HepG2 (cell line): ENCODE measurements at regions not wholly inside any gene's neighbourhood (a gene's known extent, or its start where the extent isn't known, plus 50 kb on each side); places are given as distances from the start of the nearest gene placed in this dataset.

Source experiments
- ATAC-seq: fragments of 200-7000 bp; cut with Tn5 transposase; 3 replicates; pipeline ENCODE4 v1.9.1; 2020; ENCODE audit warnings: mild to moderate bottlenecking, moderate library complexity
- BruUV-seq: library from RNA; stranded (reverse); fragments of 400-500 nt; replicated peaks from 2 replicates; lab custom pipeline; 2021; lab: Mats Ljungman, UMichigan
- CTCF ChIA-PET: fragments of 300-600 bp; formaldehyde crosslinking; extraction: SDS; loops from one replicate; lab custom pipeline; 2021; ENCODE audit warnings: low total read pairs, inconsistent platforms, low intra/inter-chr PET ratio; lab: Yijun Ruan, JAX
- POLR2A ChIA-PET: fragments of 350-600 bp; sonication (Branson Sonifier 250); formaldehyde crosslinking; loops from one replicate; lab custom pipeline; 2020; ENCODE audit warnings: antibody characterized with exemption, inconsistent platforms; lab: Yijun Ruan, JAX
- DNase-seq: peaks from one replicate; pipeline ENCODE4 v3.0.0-alpha.2; 2015; ENCODE audit warnings: low spot score
- FAIRE-seq: peaks from 3 replicates; lab custom pipeline; 2011; peaks lifted over from hg19 to GRCh38; lab: Jason Lieb, UNC
- H2AFZ ChIP-seq: one replicate; pipeline ENCODE4 v1.6.1; 2011; ENCODE audit warnings: low read length, inconsistent platforms
- H3K27ac ChIP-seq: fragments of 300-600 bp; 3 replicates; pipeline ENCODE4 v1.8.0; 2011; ENCODE audit warnings: mixed run types, mild to moderate bottlenecking, mixed read lengths, low read length, inconsistent platforms; ENCODE audit not compliant: insufficient read depth; ENCODE audit errors: extremely low read length
- H3K27me3 ChIP-seq, 2 experiments: fragments of 200-600 bp in 1 of 2; 2 replicates in 1 of 2; 3 replicates in 1 of 2; pipeline versions ENCODE4 v1.6.0 to v1.8.0; 2011; ENCODE audit warnings: low read length in 2 of 2, mild to moderate bottlenecking in 2 of 2, moderate library complexity in 2 of 2, inconsistent platforms in 1 of 2; ENCODE audit not compliant: insufficient read depth in 2 of 2, control insufficient read depth in 1 of 2
- H3K36me3 ChIP-seq, 2 experiments: fragments of 200-600 bp in 1 of 2; replicated peaks in 1 of 2; 2 replicates in 1 of 2; 3 replicates in 1 of 2; pipeline versions ENCODE4 v1.5.1 to v1.8.0; 2011; ENCODE audit warnings: low read length in 2 of 2, inconsistent platforms in 1 of 2; ENCODE audit not compliant: insufficient read depth in 2 of 2, control insufficient read depth in 1 of 2
- H3K4me1 ChIP-seq: 2 replicates; pipeline ENCODE4 v1.5.1; 2012; ENCODE audit warnings: low read length, inconsistent platforms; ENCODE audit not compliant: insufficient read depth
- H3K4me2 ChIP-seq: 2 replicates; pipeline ENCODE4 v1.6.0; 2011; ENCODE audit warnings: low read depth, low read length, inconsistent platforms
- H3K4me3 ChIP-seq, 3 experiments: fragments of 200-600 bp in 1 of 3; sonication (generic), shearing (Covaris generic) in 1 of 3; replicated peaks in 1 of 3; 2 replicates each; pipeline ENCODE4 v1.5.1; 2011 to 2016; ENCODE audit warnings: low read length in 3 of 3, inconsistent platforms in 2 of 3, low read depth in 2 of 3, mild to moderate bottlenecking in 2 of 3, control low read depth in 1 of 3, mixed read lengths in 1 of 3; ENCODE audit not compliant: insufficient read depth in 1 of 3
- H3K79me2 ChIP-seq: one replicate; pipeline ENCODE4 v1.6.1; 2011; ENCODE audit warnings: low read length, inconsistent platforms; ENCODE audit not compliant: insufficient read depth
- H3K9ac ChIP-seq: 2 replicates; pipeline ENCODE4 v1.6.0; 2011; ENCODE audit warnings: mild to moderate bottlenecking, low read depth, low read length, inconsistent platforms; ENCODE audit not compliant: insufficient read depth
- H3K9me3 ChIP-seq: 2 replicates; pipeline ENCODE4 v1.5.1; 2012; ENCODE audit warnings: mild to moderate bottlenecking, low read length
- H4K20me1 ChIP-seq: 2 replicates; pipeline ENCODE4 v1.6.0; 2011; ENCODE audit warnings: inconsistent platforms, mild to moderate bottlenecking, low read length, moderate library complexity; ENCODE audit not compliant: insufficient read depth
- HOXA9 ChIP-seq: sonication (generic); formaldehyde crosslinking; IDR thresholded peaks from 2 replicates; pipeline ENCODE4 v1.8.1; 2022; ENCODE audit warnings: missing genetic modification reagents, mild to moderate bottlenecking, moderate library complexity, borderline replicate concordance
- MEIS2 ChIP-seq: sonication (generic); formaldehyde crosslinking; IDR thresholded peaks from 2 replicates; pipeline ENCODE4 v1.9.0; 2021; ENCODE audit warnings: mild to moderate bottlenecking, missing genetic modification reagents
- PATZ1 ChIP-seq: sonication (generic); formaldehyde crosslinking; IDR thresholded peaks from 2 replicates; pipeline ENCODE4 v1.4.0; 2020; ENCODE audit warnings: missing genetic modification reagents
- ZNF605 ChIP-seq: sonication (generic); formaldehyde crosslinking; IDR thresholded peaks from 2 replicates; pipeline ENCODE4 v1.8.0; 2022; ENCODE audit warnings: mild to moderate bottlenecking, missing genetic modification reagents
- ZNF629 ChIP-seq: sonication (generic); formaldehyde crosslinking; conservative IDR thresholded peaks from 2 replicates; pipeline ENCODE4 v1.5.0; 2020; ENCODE audit warnings: missing genetic modification reagents
- WGBS: methylation state at CpG from one replicate; pipeline ENCODE4 v1.1.6; 2017; ENCODE audit warnings: low lambda C conversion rate; 5-methylcytosine and 5-hydroxymethylcytosine counted together
- in situ Hi-C: cut with HindIII; loops from 2 replicates; pipeline ENCODE4 v1.10.0; 2017; ENCODE audit warnings: low pct_unique_long_range_greater_than_20kb; ENCODE audit not compliant: extremely low pct_ligation_motif_present
- intact Hi-C: fragments of 100-400 bp; cut with micrococcal nuclease; formaldehyde crosslinking; loops from one replicate; pipeline ENCODE4 v1.10.0; 2022; ENCODE audit not compliant: unreplicated experiment
- TF ChIP-seq, protein P1 (sequence below): sonication (generic); formaldehyde crosslinking; IDR thresholded peaks from 2 replicates; pipeline ENCODE4 v1.5.1; 2020; ENCODE audit warnings: mild to moderate bottlenecking, missing genetic modification reagents, moderate library complexity

- DNase-seq (no peak), FAIRE-seq (no peak), ATAC-seq (peak; percentile 39)
- in situ Hi-C loops (no loop called here), intact Hi-C loops (loop anchor here (5.0 kb wide), 1 partner anchor 170 kb away; the partner anchor contains the start of gene MN1)
- Histone ChIP-seq H3K27ac (no peak overlapping the region), H3K36me3 (no peaks in the 10 kb centered on the region), H3K79me2 (no peaks in the 10 kb centered on the region), H4K20me1 (no peaks in the 10 kb centered on the region), H3K4me3 (peak overlapping the region in 1 of 3 experiments; percentile 23; a peak in 1 of 6 replicates), H3K4me1 (peaks cover 28% of the 10 kb centered on the region), H3K4me2 (peak overlapping the region; percentile 55), H3K9ac (no peak overlapping the region), H3K9me3 (no peaks in the 10 kb centered on the region), H3K27me3 (0 out of 5 replicates have a peak, but pooled peaks cover 0 to 4% of the 10 kb centered on the region in 2 experiments), H2AFZ (no peak overlapping the region)
- TF ChIP-seq HOXA9 (CRISPR knock-in tag): peak; percentile 95; the same call in 1 of the 2 replicates
- peak; percentile 52; the same call in 1 of the 2 replicates for TF ChIP-seq MEIS2 (CRISPR knock-in tag)
- no peak for TF ChIP-seq PATZ1
- TF ChIP-seq ZNF605: peak; percentile 20; the same call in 1 of the 2 replicates
- TF ChIP-seq ZNF629: peak; percentile 92
- TF ChIP-seq, protein P1, sequence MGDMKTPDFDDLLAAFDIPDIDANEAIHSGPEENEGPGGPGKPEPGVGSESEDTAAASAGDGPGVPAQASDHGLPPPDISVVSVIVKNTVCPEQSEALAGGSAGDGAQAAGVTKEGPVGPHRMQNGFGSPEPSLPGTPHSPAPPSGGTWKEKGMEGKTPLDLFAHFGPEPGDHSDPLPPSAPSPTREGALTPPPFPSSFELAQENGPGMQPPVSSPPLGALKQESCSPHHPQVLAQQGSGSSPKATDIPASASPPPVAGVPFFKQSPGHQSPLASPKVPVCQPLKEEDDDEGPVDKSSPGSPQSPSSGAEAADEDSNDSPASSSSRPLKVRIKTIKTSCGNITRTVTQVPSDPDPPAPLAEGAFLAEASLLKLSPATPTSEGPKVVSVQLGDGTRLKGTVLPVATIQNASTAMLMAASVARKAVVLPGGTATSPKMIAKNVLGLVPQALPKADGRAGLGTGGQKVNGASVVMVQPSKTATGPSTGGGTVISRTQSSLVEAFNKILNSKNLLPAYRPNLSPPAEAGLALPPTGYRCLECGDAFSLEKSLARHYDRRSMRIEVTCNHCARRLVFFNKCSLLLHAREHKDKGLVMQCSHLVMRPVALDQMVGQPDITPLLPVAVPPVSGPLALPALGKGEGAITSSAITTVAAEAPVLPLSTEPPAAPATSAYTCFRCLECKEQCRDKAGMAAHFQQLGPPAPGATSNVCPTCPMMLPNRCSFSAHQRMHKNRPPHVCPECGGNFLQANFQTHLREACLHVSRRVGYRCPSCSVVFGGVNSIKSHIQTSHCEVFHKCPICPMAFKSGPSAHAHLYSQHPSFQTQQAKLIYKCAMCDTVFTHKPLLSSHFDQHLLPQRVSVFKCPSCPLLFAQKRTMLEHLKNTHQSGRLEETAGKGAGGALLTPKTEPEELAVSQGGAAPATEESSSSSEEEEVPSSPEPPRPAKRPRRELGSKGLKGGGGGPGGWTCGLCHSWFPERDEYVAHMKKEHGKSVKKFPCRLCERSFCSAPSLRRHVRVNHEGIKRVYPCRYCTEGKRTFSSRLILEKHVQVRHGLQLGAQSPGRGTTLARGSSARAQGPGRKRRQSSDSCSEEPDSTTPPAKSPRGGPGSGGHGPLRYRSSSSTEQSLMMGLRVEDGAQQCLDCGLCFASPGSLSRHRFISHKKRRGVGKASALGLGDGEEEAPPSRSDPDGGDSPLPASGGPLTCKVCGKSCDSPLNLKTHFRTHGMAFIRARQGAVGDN (CRISPR knock-in tag): peak; percentile 33; the same call in 1 of the 2 replicates
- WGBS: 29% methylated on average over 12 of the region's 24 CpGs
- ChIA-PET CTCF (no interaction called here), POLR2A (no interaction called here)
- no TSS peak for BruUV-seq
Measured at GRCh38 chr22:27632451-27633295, 168.9 kb downstream of the MN1 start.
